GM18505 (cell line): ENCODE measurements at regions not wholly inside any gene's neighbourhood (a gene's known extent, or its start where the extent isn't known, plus 50 kb on each side); places are given as distances from the start of the nearest gene placed in this dataset.

Source experiments
- ATAC-seq: cut with Tn5 transposase; IDR thresholded peaks from one replicate; pipeline ENCODE4 v1.9.1; 2021; ENCODE audit not compliant: unreplicated experiment
- POLR2A ChIP-seq: IDR thresholded peaks from 4 replicates; pipeline ENCODE4 v1.6.1; 2011; ENCODE audit warnings: borderline replicate concordance; ENCODE audit not compliant: insufficient read depth, insufficient read length; ENCODE audit errors: extremely low read depth

- no peak for ATAC-seq
Measured at GRCh38 chr13:24040835-24041234, 119.7 kb upstream of the SPATA13 start.

GRCh38 chr13:24041651-24042225, 118.8 kb upstream of the SPATA13 start:
- TF ChIP-seq POLR2A, result no peak
- ATAC-seq, result no peak

More at GRCh38 chr13:24040835-24041234, 119.7 kb upstream of the SPATA13 start:
- TF ChIP-seq POLR2A, result no peak

GRCh38 chr13:24042710-24043440, 117.6 kb upstream of the SPATA13 start:
- no peak for TF ChIP-seq POLR2A
- ATAC-seq, result no peak

- ATAC-seq, result no peak
Measured at GRCh38 chr13:24043590-24044350, 116.8 kb upstream of the SPATA13 start.

DNA sequence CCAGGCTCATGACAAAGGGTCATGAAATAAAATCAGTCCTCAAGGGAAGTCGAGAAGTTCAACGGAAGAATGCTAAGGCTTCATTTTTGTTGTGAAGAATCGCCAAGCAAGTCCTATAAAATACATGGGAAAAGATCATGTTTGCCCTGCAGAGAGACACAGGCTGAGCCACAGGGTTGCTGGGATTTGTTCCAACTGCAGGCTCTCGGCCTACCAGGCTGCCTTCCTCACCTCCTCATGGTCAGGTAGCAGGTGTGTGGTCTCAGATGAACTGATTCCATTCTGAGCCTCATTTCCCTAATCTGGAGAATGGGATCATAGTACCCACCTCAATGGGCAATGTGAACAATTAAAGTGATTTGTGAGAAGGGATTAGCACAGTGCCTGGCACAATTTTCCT, 114.9 kb upstream of the SPATA13 start:
- TF ChIP-seq POLR2A, result no peak
- ATAC-seq, result no peak

More at GRCh38 chr13:24043590-24044350, 116.8 kb upstream of the SPATA13 start:
- no peak for TF ChIP-seq POLR2A

- no peak for TF ChIP-seq POLR2A
- ATAC-seq, result no peak
Measured at GRCh38 chr13:24050292-24050711, 110.2 kb upstream of the SPATA13 start.

DNA sequence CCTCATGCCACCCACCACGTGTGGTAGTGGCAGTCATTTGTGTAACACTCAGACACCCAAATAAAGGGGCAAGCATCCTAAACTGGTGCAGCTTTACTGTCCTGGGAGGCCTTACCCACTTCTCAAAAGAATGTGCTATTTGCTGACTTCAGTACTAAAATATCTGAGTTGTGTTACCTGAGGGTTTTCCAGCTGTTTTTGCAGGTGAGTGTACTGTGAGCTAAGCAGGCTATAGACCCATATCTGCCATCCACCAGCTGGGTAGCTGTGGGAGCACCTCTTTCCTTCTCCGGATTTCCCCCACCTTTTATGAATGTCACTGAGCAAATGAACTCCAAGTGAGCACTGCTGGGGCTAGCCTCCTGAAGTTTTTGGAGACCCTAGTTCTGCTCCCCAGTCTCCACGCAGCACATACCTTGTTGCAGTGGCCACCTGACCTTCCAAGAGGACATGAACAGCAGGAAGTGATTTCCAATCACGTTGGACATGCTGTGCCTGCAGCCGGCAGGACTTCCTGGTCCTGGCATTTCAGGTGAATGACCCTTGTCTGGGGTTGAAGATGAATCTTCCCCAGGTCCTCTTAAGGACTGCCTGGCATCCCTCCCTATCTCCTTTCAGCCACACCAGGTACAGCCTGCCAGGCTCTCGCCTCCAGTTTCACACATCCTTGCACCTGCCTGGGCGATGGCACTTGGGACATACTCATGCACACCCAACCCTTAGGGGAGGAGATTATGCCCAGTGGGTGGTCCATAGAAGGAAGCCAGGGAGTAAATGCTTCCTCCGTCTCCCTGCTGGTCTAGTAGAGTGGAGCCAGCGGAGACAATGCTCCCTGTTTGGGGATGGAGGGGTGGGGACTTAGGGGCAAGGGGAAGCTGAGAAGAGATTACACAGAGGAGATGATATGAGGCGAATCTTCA, 109.5 kb upstream of the SPATA13 start:
- no peak for ATAC-seq
- TF ChIP-seq POLR2A, result no peak

GRCh38 chr13:24052547-24053518, 107.7 kb upstream of the SPATA13 start:
- TF ChIP-seq POLR2A, result no peak
- no peak for ATAC-seq

DNA sequence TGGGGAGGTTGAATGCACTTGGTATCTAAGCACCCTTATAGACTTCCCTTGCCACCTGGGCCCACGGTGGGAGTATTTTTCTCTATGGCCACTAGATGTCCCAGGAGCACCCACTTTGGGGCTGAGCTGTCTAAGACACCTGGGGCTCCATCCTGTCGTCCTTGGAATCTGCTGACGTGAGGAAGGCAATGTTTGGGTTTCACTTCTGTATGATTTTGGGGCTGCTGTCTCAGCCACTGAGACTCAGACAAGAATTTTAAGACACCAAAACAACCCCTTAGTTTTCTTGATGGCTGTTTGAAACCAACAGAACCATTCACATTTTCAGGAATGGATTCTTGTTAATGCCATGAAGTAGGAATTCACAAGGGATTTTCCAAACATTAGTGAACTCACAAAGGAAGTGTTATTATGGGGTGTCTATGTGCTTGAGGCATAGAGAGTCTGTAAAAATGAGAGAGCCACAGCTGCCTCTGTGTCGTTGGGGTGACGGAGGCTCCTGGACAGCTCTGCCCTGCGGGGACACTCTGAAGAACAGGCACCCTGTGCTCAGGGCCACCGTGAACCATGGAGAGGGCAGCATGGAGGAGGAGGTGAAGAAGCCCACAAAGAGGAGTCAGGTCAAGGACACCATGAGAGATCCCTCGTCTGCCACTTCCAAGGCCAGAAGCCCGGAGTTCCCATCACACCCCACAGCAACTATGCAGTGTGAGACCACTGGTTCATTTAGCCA, 106.8 kb upstream of the SPATA13 start:
- ATAC-seq, result peak; percentile 78
- TF ChIP-seq POLR2A, result no peak

DNA sequence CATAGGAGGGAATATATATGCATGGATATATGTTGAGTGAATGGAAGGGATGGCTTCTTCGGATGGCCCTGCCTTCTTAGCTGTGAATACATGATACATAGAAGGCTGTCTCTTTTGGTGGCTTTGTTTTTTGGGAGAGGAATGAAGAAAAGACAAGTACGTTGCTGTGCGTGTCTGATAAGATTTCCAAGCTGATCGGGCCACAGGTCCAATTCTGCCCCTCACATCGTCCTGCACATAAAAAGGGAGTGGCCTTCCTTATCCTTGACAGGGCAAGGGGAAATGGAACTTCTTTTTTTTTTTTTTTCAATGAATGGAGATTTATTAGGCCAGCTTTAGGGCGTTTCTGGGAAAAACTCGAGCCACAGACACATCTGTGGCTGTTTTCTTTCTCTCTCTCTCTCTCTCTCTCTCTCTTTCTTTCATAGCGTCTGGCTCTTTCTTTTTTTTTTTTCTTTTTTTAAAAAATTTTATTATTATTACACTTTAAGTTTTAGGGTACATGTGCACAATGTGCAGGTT, 103.8 kb upstream of the SPATA13 start:
- ATAC-seq, result no peak

GRCh38 chr13:24060993-24061392, 99.5 kb upstream of the SPATA13 start:
- ATAC-seq, result no peak
- no peak for TF ChIP-seq POLR2A

More for the DNA sequence above, 103.8 kb upstream of the SPATA13 start:
- TF ChIP-seq POLR2A, result no peak
